Occipital lobe (tissue), 1 donor: ENCODE measurements at regions not wholly inside any gene's neighbourhood (a gene's known extent, or its start where the extent isn't known, plus 50 kb on each side); places are given as distances from the start of the nearest gene placed in this dataset.

ENCODE experiments used
- DNase-seq: peaks from one replicate; lab custom pipeline; 2025; lab: John Stamatoyannopoulos, UW

DNA sequence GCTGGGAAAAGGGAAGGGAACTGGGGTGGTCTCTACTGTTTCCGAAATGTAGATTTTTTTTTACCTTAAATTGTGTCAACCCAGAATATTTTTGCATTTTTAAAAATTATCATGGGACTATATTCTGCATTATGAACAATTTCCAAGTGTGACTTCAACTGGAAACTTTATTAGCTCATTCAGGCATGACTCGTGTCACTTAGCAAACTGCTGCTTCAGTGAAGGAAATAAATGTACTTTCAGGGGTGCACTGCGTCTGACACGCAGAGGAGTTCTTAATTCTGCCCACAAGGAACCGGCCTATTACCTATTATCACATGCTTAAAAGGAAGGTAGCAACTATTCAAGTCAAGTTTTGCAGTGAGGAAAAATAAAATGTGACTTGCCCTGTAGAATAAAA, 291.3 kb upstream of the PRDM1 start:
- DNase-seq, result no peak

DNA sequence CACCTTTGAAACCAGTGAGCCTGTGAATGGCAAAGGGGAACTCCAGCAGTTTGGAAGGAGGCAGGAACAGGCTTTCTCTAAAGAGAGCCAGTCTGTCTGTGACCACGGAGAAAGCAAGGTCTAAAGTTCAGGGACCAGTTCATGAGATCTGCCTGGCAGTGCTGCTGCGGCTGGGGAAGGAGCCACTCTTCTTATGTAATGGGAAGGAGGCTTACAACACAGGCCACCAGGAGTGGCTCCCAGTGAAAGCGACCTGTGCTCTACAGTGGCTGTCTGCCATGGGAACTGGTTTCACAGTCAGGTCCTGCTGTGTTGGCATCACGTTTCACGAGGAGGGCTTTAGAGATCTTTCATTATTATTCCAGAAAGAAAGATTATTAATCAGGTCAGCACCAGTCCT, 291.9 kb upstream of the PRDM1 start:
- no peak for DNase-seq

DNA sequence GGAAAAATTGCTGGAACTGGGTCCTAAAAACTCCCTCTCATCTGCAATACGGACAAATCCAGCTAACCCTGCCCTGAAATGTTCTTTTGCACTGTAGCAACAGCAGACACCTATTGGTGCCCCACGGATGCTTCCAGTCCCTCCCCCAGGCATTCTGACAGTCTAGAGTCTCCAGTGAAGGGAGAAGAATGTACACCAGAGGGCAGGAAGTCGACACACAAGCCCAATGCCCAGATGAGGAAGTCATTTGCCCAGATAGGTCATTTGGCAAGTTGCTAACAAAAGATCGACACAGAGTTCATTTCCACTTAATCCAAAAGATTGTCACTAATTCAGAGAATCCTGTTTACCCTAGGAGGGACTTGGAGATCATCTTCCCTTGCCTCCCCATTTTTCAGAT, 293.0 kb upstream of the PRDM1 start:
- DNase-seq, result no peak

DNA sequence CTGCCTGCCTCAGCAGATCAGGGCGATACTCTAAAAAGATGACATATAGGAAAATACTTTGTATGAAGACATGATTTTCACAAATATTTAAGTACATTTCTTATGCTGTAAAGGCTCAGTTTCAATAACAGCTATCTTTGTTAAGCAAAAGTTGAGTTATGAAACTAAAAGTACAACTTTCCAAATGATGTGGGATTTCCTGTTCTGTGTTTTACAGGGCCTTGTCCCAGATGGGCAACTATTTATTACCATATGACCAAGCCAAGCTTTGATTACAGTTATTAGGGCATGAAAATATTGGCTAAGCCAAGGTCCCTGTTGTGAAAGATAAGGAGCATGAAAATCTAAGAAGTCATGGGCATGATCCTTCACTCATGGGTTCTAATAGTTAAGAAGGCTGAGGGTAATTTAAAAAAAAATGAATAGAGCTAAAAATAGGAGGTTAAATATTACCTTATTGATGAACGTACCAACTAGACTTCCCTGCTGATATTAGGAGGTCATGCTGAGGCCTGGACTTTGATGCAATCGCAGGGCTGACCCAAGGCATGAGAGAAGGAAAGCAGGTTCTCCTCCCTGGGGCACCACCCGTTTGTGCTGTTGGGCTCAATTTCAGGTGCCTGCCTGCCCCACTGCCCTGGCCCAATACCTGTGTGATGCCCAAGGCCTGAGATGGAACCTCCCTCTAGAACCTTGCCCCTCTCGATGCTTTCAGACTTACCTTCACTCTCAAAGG, 294.4 kb upstream of the PRDM1 start:
- DNase-seq, result no peak

DNA sequence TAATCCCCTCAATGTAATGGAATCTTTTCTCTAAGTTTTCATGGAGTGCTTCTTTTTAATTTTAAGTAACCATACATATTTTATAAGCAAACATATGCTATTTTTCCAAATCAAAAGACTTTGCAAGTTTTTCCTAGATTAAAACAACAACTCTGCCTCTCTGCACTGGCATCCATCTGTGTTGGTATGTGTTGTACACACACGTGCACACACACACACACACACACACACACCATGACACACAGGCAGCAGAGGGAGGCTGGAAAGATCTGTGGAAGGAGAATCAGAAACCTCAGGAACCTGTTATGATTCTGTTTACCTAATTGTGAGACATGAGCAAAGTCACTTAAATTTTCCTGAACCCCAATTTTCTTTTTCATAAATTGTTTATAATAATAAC, 295.0 kb upstream of the PRDM1 start:
- DNase-seq, result no peak

DNA sequence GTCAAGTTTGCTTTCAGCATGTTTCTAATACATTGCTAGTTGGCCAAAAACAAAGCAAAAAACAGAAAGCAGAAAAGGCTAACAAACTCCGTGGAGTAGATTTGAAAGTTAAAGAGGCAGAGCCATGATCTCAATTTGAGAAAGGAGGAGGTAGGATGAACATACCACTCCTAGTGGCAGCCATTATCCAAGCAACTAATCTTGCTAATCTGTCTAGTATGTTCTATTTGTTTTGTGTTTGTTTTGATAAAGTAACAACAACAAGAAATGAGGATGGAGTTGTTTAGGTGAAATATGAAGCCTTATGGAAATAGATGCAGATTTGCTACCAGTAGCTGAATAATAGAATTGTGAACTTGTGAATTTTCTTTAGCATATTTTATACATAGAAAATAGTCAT, 295.5 kb upstream of the PRDM1 start:
- DNase-seq, result no peak

DNA sequence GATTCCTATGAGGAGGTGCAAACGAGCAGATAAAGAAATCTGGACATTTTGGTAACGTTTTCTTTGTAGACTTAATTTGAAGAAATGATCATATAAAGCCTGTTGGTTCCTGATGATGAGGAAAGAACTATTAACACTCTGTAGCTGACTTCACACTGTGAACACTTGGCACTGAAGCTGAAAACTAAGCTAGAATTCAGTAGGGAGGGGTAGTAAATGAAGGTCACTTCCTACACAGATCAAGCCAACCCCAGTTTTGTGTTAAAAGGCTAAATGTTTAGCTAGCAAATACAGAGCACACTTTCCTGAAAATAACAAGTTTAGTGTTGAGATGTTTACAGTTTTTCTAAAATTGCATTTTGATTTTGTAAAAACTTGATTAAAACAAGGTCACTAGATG, 296.2 kb upstream of the PRDM1 start:
- DNase-seq, result no peak

DNA sequence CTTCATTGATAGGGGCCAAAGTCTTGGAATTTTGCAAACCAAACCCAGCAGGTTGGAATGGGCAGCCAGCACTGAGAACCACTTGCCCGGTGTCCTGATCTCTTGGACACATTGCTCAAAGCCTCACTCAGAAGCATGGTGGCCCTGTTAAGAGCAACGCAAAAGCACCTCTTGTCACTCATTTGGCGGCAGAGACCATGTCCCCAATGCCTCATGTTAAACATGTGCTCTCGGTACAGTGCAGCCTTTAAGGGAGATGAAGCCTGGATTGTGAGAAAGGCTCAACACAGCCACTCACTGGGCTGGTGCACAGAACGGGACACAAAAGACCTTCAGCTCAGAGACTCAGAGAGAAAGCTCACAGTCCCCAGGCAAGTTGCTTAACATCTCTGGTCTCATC, 298.4 kb upstream of the PRDM1 start:
- no peak for DNase-seq

DNA sequence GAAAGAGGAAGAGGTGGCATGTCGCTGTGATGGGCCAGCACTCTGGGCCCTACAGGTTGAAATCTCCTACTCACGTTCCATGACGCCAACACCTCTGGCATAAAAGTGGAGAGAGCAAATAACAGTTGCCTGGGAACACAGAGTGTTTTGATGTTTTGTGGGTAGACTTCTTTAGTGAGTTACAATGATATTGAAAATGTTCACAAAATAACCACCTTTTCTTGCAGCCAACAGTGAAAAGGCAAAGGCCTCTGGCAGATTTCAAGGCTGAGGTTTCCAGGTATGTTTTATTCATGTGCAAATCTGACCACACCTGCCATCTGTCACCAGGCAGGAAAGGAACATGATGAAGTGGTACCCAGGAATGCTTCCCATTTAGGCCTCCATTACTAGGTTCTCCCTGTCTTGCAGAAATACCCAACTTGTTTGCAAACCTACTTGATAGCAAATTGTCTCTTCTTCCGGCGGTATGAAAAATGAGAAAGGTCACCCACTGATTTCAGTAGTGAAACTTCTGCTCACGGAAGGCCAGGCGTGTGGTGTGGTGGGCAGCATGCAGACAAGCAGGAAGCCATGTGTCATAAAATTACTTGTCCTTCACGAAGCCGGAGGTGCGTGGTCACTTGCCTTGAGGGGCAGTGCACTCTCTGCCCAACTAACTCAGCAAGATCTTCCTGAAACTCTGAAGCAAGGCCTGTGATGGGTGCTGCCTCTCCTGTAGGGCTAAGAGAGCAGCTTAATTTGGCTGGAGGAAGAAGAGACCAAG, 299.1 kb upstream of the PRDM1 start:
- DNase-seq, result no peak

DNA sequence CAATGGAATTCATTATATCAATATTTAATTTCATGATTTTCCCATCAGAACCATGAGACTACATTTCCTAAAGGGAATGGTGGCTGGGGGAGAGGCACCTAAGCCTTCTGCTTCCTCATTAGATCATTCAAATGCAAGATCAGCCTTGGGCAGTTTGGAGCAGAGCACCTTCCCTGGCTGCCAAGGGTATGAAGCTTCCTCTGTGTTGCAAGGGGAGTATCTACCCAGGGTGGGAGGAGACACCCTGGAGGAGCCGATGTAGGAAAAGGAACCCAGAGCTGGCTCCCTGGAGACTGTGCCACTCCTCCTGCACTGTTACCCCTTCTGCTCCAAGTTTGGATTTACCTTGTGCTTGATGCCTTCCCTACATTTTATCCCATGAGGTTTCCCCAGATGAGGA, 299.7 kb upstream of the PRDM1 start:
- DNase-seq, result no peak

DNA sequence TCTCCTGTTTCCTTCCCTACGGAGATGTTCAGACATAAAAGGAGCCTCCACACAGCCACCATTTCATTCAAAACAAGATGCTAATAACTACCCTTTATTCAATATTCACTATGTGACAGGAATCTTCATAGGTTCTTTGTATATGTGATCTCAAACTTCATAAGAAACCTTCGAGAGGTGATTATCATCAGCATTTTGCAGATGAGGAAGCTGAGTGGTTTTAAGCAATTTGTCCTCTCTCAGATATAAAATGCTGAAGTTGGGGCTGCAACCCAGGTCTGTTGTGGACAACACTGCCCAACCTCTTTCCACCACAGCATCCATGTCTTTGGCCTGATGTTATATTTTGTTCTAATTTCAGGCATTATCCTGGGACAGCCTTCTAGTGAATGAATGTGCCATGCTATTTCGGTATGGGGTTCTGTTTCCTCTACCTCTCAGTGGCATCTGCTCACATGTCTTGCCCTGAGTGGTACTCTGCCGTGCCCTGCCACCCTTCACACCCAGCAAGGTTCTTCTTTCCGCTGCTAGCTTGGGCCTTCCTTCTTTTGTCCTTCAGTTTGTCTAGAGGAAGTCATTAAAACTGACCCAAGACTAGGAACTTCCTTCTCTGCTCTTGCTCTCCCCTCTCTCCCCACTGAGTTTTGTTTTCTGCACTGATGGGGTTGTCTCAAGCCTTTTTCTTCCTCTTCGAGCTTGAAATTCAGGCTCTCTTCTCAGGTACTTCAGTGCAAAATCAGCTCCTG, 300.9 kb upstream of the PRDM1 start:
- no peak for DNase-seq

DNA sequence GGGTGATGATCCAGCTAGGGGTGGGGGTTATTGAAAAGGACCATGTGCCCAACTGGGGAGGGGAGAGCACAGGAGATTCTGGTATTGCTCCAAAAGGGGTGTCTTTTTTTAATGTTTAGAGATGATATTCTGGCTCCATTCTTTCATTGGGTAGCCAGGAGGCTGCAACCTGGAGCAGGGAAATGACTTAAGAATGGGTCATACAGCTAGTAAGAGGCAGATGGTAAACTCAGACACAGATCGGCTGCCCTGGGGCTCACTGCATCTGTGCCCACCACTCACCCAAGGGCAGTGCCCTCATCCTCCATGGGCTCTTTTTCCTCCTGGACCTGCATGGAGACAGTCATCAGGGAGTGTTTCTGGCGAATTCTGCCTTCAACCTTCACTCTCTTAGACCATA, 302.0 kb upstream of the PRDM1 start:
- no peak for DNase-seq

DNA sequence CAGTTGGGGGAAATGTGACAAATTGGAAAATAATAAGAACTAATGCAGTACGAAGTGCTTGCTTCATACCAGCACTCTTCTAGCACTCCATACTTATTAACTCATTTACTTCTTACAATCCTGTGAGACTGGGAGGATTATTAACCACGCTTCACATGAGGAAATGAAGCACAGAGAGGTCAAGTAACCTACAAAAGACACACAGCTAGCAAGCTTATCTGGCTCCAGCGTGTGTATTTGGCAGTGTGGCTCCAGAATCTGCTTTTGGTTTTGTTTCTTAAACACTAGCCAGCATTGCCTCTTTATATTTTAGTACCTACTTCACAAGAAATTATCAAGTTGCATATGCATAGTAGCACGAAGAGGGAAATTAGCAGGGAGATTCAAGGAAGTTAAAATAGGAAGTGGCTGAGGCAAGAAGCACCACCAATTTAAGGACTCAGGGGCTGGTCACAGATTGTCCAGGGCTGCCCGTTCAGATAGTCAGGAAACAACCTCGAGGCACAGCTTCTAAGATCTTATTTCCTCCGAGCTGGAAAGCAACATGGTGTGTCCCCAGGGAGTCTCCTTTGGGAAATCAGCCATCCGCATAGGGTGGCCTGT, 302.7 kb upstream of the PRDM1 start:
- DNase-seq, result no peak

DNA sequence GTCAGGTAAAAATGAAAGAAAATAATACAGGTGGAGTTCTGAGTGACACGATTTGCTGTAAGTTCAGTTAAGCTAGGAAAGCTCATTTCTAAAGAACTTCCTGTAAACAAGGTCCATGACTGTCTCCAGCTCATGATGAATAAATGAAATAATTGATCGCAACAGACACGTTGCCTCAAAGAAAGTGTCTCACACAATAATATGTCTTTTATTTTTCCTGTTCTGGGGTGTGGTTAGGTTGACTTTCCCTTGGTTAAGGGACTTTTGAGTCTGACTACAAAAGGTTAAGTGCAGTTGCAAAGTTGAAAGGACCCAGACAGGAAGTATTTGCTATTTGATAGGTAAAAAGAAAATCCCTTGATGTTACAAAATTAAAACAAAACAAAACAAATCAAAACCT, 304.2 kb upstream of the PRDM1 start:
- no peak for DNase-seq

DNA sequence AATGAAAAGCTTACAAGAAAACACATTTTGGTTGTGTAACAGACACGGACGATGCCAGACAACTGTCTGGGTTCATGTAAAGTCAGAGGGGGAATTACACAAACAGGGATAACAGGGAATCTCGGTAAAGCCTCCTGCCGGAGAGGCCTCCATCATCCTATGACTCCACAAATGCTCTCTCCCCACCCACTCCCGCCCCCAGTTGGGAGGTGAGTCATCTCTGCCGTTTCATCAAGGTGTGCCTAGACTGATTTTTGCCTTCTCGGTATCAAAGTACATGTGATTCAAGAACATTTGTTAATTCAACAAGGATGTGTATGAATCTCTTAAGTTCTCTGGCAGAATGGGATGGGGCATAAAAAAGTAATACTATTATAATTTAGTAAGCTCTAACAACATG, 304.9 kb upstream of the PRDM1 start:
- no peak for DNase-seq

DNA sequence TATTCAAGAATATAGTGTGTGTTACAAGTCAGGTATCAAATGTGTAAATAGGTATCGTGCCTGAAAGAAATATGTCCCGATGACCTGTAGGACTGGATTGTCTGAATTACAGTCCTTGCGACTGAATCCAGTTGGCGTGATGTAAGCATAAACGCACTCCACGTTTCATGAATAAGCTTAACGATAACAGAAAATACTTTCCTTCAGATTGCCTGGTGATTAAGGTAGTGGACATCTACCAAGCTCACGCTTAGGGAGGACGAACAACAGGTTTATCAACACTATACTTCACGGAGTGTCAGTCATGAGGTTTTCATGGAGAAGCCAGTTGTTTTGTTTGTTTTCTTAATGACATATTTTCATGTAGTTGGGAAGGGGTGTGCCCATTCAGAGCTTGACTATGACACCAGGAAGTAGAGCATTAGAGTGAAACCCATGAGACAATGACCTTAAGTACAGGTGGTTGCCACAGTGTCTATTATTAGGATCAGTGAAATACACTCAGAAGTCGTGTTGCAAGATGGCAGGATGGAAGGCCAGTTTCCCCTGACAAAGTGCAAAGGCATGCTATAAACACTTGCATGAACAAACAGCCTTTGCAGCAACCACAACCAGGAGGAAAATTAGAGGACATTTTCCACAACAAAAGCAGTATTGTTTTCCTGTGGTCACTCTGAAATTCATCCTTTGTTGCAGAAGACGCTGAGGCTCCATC, 305.8 kb upstream of the PRDM1 start:
- DNase-seq, result no peak

DNA sequence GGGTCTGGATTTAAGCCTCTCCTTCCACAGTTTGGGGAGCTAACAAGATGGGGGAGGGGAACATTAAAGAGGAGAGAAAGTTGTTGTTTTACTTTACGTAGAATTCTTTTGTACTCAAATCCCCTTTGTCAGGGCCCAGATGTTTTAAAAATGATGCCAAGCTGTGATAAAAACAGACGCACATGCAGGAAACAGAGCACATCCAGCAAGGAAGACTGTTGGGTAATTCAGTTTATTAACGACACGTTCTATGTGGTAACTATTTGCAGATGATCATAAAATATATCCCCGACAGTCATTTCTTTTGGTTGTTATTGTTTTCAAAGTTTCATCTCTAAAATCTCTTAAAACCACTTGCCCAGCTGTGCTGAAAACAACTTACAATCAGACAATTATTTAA, 307.0 kb upstream of the PRDM1 start:
- DNase-seq, result no peak

DNA sequence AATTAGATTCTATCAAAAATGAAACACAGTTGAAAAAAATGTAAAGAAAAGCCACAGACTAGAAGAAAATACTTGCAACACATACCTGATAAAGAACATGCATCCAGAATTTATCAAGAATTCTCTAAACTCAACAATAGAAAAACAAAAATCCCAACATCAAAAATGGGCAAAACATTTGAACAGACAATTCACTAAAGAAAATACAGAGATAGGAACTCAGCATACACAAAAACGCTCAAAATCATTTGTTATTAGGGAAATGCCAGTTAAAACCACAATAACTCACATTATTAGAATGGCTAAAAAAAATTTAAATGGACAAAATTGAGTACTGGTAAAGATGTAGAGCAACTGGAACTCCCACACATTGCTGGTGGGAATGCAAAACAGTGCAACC, 311.0 kb upstream of the PRDM1 start:
- no peak for DNase-seq

DNA sequence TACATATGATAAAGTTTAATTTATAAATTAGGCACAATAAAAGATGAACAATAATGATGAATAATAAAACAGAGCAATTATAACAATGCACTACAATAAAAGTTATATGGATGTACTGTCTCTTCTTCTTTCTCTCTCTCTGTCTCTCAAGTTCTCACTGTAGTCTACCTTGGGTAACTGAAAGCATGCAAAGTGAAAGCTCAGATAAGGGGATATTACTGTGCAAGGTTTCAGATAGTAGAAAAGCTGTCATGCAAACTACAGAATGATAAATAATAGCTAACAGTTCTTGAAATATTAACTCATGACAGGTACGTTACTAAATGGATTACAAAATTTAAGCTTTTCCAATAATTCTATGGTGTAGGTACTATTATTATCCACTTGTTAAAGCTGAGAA, 311.9 kb upstream of the PRDM1 start:
- DNase-seq, result no peak

DNA sequence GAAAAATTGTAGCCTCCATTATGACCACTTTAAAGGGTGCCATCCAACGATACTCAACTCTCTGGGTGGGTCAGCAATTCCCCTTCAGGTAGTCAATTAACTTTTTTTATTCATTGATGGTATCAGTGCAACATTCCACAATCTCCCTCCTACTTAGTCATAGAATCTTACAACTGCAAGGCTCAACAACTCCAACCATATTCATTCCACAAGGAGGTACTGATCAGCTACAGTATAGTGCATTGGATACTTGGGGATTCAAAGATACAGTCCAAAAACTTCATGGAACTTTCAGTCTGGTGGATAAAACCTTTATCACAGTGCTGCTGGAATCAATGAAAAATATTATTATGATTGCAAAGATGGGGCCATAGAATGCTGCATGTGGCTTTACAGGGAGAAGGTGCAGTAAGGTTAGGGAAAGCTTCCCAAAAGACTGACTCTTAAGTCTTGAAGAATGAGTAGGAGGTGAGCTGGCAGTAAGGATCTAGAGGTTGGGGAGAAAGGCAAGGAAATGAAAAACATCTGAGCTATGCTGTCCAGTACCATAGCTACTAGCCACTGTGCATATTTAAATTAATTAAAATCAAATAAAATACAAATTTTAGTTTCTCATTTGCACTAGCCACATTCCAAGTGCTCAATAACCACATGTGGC, 314.7 kb upstream of the PRDM1 start:
- DNase-seq, result no peak

DNA sequence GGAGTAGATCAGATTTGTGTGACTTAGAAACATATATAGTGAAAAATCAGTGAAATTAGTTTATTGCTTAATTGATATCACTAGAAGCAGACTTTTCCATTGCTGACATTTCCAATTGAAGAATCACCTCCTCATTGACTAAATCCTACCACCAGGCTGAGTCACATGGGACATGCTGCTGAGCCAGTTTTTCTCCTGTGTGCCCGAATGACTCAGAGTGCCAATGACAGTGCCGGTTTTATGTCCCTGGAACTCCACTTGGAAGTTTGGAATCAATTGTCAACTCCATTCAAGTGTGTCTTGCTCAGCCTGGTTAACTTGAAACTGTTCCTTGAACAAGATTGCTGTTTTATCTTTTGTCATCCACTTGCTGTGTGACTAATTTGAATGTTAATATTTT, 316.1 kb upstream of the PRDM1 start:
- no peak for DNase-seq
